Nephron progenitor cell (in vitro differentiated cells): ENCODE measurements at regions not wholly inside any gene's neighbourhood (a gene's known extent, or its start where the extent isn't known, plus 50 kb on each side); places are given as distances from the start of the nearest gene placed in this dataset.

Experiments used
- DNase-seq: peaks from one replicate; pipeline ENCODE4 v3.0.0; 2021
- H3K27ac Mint-ChIP-seq: 2 replicates; pipeline ENCODE4 v1.8.0; 2021; ENCODE audit warnings: mild to moderate bottlenecking, moderate library complexity, mixed read lengths
- H3K27me3 Mint-ChIP-seq: 2 replicates; pipeline ENCODE4 v1.8.0; 2021; ENCODE audit warnings: mild to moderate bottlenecking, low read depth, mixed read lengths; ENCODE audit not compliant: poor library complexity
- H3K36me3 Mint-ChIP-seq: 2 replicates; pipeline ENCODE4 v1.8.0; 2021; ENCODE audit warnings: low read depth, mixed read lengths
- H3K4me1 Mint-ChIP-seq: 2 replicates; pipeline ENCODE4 v1.8.0; 2021; ENCODE audit warnings: mixed read lengths
- H3K4me3 Mint-ChIP-seq: 2 replicates; pipeline ENCODE4 v1.8.0; 2021; ENCODE audit warnings: mild to moderate bottlenecking, moderate library complexity, mixed read lengths
- H3K9me3 Mint-ChIP-seq: 2 replicates; pipeline ENCODE4 v1.8.0; 2021; ENCODE audit warnings: mild to moderate bottlenecking, moderate library complexity, mixed read lengths
- CTCF ChIP-seq: fragments of 200-600 bp; sonication (generic); IDR thresholded peaks from 2 replicates; pipeline ENCODE4 v1.5.0; 2021; ENCODE audit warnings: antibody characterized with exemption

DNA sequence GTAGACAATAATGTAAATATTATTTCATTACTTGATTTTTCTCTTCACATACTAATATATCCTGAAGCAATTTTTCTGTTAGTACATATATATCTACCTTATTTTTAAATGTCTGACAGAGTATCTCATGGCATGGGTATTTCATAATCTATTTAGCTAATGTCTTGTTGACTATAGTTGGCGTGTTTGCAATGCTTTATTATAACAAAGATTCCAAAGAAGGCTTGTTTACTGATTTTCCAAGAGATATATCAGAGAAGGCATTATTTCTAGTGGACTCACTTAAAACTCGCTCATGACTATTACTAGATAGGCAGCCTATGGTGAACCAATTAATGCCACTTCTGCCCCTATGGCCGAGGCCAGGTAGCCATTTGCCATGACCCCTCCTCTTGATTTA is 152.4 kb upstream of the RORA start:
- no peak overlapping the region for H3K4me3 Mint-ChIP-seq
- H3K36me3 Mint-ChIP-seq: no peaks in the 10 kb centered on the region
- DNase-seq: no peak
- no peaks in the 10 kb centered on the region for H3K4me1 Mint-ChIP-seq
- H3K27ac Mint-ChIP-seq: no peak overlapping the region
- no peak for TF ChIP-seq CTCF
- H3K9me3 Mint-ChIP-seq: peaks cover 10% of the 10 kb centered on the region
- H3K27me3 Mint-ChIP-seq: peaks cover 3% of the 10 kb centered on the region

- H3K9me3 Mint-ChIP-seq: peaks cover 5% of the 10 kb centered on the region
- DNase-seq: no peak
- H3K4me1 Mint-ChIP-seq: no peaks in the 10 kb centered on the region
- TF ChIP-seq CTCF: no peak
- H3K27ac Mint-ChIP-seq: no peak overlapping the region
- peaks cover 3% of the 10 kb centered on the region for H3K27me3 Mint-ChIP-seq
- H3K36me3 Mint-ChIP-seq: no peaks in the 10 kb centered on the region
- no peak overlapping the region for H3K4me3 Mint-ChIP-seq
Measured at GRCh38 chr15:61380270-61380669, 151.2 kb upstream of the RORA start.

DNA sequence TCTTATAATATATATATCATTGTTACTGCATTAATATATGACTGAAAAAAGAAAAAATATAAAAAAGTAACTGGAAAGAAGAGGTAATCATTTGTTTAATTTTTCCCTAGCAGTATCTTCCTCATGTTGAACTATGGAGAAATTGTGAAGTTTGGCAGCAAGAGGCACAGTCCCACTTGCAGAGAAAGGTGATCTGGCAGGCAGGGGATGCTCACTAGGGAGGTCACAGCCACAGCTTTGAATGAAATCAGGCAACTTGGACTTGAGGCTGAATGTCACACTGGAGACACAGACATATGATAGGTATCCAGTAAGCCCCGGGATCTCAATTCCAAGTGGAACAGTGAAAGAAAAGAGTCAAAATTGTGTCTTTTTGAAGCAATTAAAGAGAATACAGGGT is 149.9 kb upstream of the RORA start:
- Mint-ChIP-seq H3K9me3 (peaks cover 3% of the 10 kb centered on the region), H3K27ac (no peak overlapping the region), H3K27me3 (no peaks in the 10 kb centered on the region), H3K4me1 (no peaks in the 10 kb centered on the region), H3K36me3 (no peaks in the 10 kb centered on the region), H3K4me3 (no peak overlapping the region)
- DNase-seq: no peak
- no peak for TF ChIP-seq CTCF

GRCh38 chr15:61376961-61377360 is 147.9 kb upstream of the RORA start:
- H3K27ac Mint-ChIP-seq: no peak overlapping the region
- peaks cover 2% of the 10 kb centered on the region for H3K27me3 Mint-ChIP-seq
- H3K36me3 Mint-ChIP-seq: no peaks in the 10 kb centered on the region
- TF ChIP-seq CTCF: no peak
- no peak overlapping the region for H3K4me3 Mint-ChIP-seq
- H3K4me1 Mint-ChIP-seq: no peaks in the 10 kb centered on the region
- peaks cover 3% of the 10 kb centered on the region for H3K9me3 Mint-ChIP-seq
- no peak for DNase-seq

- no peak for DNase-seq
Measured at GRCh38 chr15:61376516-61376915, 147.4 kb upstream of the RORA start.

More at GRCh38 chr15:61376516-61376915, 147.4 kb upstream of the RORA start:
- no peaks in the 10 kb centered on the region for H3K36me3 Mint-ChIP-seq
- H3K4me1 Mint-ChIP-seq: no peaks in the 10 kb centered on the region
- H3K27ac Mint-ChIP-seq: no peak overlapping the region
- no peak overlapping the region for H3K4me3 Mint-ChIP-seq
- TF ChIP-seq CTCF: no peak
- peaks cover 3% of the 10 kb centered on the region for H3K9me3 Mint-ChIP-seq
- peaks cover 3% of the 10 kb centered on the region for H3K27me3 Mint-ChIP-seq
